Activated naive CD8-positive, alpha-beta T cell treated with anti-CD3 and anti-CD28 coated beads, Interleukin-2, amount 50 U/mL, for 24 hours (primary cell): ENCODE measurements at regions not wholly inside any gene's neighbourhood (a gene's known extent, or its start where the extent isn't known, plus 50 kb on each side); places are given as distances from the start of the nearest gene placed in this dataset.

Source experiments
- ATAC-seq: fragments of 150-1000 bp; cut with Tn5 transposase; one replicate; pipeline ENCODE4 v1.10.0; 2021
- DNase-seq: peaks from one replicate; pipeline ENCODE4 v3.0.0; 2021
- H3K27ac Mint-ChIP-seq: one replicate; pipeline ENCODE4 v1.8.0; 2021; ENCODE audit warnings: mild to moderate bottlenecking, mixed read lengths
- H3K27me3 Mint-ChIP-seq: one replicate; pipeline ENCODE4 v1.8.0; 2021; ENCODE audit warnings: mixed read lengths
- H3K36me3 Mint-ChIP-seq: one replicate; pipeline ENCODE4 v1.8.0; 2021; ENCODE audit warnings: low read depth, mixed read lengths
- H3K4me1 Mint-ChIP-seq: one replicate; pipeline ENCODE4 v1.8.0; 2021; ENCODE audit warnings: mixed read lengths
- H3K4me3 Mint-ChIP-seq: one replicate; pipeline ENCODE4 v1.8.0; 2021; ENCODE audit warnings: mild to moderate bottlenecking, moderate library complexity, mixed read lengths
- H3K9me3 Mint-ChIP-seq: one replicate; pipeline ENCODE4 v1.8.0; 2021; ENCODE audit warnings: mixed read lengths

GRCh38 chr15:93986400-93986984, 244.9 kb upstream of the MCTP2 start:
- no peak overlapping the region for H3K27ac Mint-ChIP-seq
- no peak for DNase-seq
- peaks cover 2% of the 10 kb centered on the region for H3K27me3 Mint-ChIP-seq
- ATAC-seq = no peak
- H3K9me3 Mint-ChIP-seq = no peaks in the 10 kb centered on the region
- H3K4me1 Mint-ChIP-seq = peaks cover 22% of the 10 kb centered on the region
- no peaks in the 10 kb centered on the region for H3K36me3 Mint-ChIP-seq
- no peak overlapping the region for H3K4me3 Mint-ChIP-seq

GRCh38 chr15:93985925-93986324, 245.4 kb upstream of the MCTP2 start:
- peaks cover 2% of the 10 kb centered on the region for H3K27me3 Mint-ChIP-seq
- H3K9me3 Mint-ChIP-seq = no peaks in the 10 kb centered on the region
- H3K27ac Mint-ChIP-seq = no peak overlapping the region
- no peak overlapping the region for H3K4me3 Mint-ChIP-seq
- ATAC-seq = no peak
- no peak for DNase-seq
- peaks cover 22% of the 10 kb centered on the region for H3K4me1 Mint-ChIP-seq
- no peaks in the 10 kb centered on the region for H3K36me3 Mint-ChIP-seq

- H3K36me3 Mint-ChIP-seq = no peaks in the 10 kb centered on the region
- H3K27me3 Mint-ChIP-seq = peaks cover 2% of the 10 kb centered on the region
- no peaks in the 10 kb centered on the region for H3K9me3 Mint-ChIP-seq
- ATAC-seq (no peak), DNase-seq (no peak)
- H3K27ac Mint-ChIP-seq = no peak overlapping the region
- no peak overlapping the region for H3K4me3 Mint-ChIP-seq
- H3K4me1 Mint-ChIP-seq = peaks cover 22% of the 10 kb centered on the region
Measured at GRCh38 chr15:93985176-93985575, 246.2 kb upstream of the MCTP2 start.

DNA sequence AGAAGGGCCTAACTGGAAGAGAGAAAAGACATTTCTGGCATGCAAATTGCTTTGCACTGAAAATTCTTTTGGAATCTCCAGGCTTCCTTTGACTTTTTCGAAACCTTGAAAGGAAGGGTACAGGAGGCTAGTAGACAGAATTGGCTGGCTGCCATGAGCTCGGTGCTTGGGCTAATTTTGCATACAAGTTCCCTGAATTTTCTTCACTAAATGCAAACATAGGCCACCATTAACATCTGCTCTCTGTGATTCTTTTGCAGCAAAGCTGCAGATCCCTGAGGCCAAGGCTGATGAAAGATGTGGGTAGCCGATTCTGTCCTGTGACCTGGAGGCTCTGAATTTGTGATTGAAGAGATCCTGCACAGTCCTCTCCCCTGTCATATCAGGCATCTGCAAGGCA, 247.8 kb upstream of the MCTP2 start:
- Mint-ChIP-seq H3K27ac (no peak overlapping the region), H3K27me3 (peaks cover 3% of the 10 kb centered on the region), H3K4me3 (no peak overlapping the region), H3K4me1 (peaks cover 22% of the 10 kb centered on the region), H3K9me3 (no peaks in the 10 kb centered on the region), H3K36me3 (no peaks in the 10 kb centered on the region)
- DNase-seq (no peak), ATAC-seq (no peak)

DNA sequence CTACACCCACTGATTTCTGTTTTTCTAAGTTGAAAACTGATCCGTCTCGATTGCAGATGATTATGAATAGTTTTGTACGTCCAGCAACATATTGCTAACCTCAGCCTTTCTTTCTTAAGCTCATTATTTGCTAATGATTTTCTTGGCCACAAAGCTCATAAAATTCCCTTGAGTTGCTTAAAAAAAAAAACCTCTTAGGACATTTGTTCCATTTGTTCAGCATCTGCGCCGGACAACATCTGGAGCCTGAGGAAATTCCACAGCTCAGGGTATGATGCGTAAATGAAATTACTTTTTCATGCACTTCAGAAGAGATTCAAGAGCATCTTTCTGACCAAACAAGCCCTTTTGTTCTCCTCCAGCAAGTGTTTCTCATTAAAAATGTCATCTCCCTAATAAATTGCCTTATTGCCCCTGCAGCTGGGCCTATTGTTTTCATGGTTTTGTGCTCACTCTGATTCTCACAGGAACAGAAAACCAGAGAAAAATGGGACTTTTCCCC, 249.1 kb upstream of the MCTP2 start:
- Mint-ChIP-seq H3K4me3 (no peak overlapping the region), H3K27ac (no peak overlapping the region), H3K4me1 (peaks cover 17% of the 10 kb centered on the region), H3K9me3 (no peaks in the 10 kb centered on the region), H3K27me3 (peaks cover 6% of the 10 kb centered on the region), H3K36me3 (no peaks in the 10 kb centered on the region)
- DNase-seq (no peak), ATAC-seq (no peak)

DNA sequence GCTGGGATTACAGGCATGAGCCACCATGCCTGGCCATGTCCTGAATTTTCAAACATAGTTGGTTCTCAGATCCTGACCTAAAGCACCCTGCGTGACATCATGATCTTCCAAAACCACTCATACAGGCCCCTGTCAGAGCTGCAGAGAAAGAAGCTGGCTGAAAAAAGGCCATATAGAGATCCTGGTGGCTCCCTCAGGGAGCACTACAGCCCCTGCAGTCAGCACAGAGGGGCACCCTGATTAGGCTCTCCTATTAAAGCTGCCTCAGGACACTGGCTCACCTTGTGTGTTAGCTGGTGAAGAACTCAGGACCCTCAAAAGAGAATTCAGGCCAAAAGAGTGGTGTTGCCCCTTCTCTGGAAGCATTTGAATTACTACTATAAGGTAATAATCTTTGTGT, 249.7 kb upstream of the MCTP2 start:
- Mint-ChIP-seq H3K27me3 (peaks cover 6% of the 10 kb centered on the region), H3K36me3 (no peaks in the 10 kb centered on the region), H3K4me3 (no peak overlapping the region), H3K27ac (no peak overlapping the region), H3K4me1 (peaks cover 13% of the 10 kb centered on the region), H3K9me3 (no peaks in the 10 kb centered on the region)
- ATAC-seq (no peak), DNase-seq (no peak)

DNA sequence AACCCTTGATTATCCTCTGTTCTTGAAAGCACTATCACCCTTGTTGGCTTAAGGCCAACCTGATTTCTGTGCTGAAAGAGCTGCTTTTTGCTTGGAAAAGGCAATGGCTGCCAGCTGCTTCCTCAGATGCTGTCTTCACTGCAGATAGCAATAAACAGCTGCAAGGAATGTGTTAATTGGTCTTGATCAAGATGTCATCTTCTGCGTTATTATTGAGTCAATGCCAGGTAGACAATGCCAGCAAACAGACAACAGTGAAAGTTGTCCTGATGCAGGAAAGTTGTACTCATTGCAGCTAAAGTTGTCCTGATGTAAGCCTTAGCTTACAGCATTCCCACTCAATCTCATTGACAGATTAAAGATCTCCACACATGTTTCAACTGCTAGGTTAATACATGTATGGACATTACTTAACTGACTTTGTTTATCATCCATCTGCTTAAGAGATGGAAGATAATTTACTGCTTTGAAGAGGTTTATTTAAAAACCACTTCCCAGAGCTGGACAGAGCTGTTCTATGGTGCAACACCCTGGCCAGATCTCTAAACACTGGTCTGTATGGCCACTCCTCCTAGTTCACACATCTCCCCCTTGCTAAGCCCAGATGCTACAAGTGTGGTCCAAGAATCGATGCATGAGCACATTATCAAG, 251.0 kb upstream of the MCTP2 start:
- DNase-seq (no peak), ATAC-seq (no peak)
- no peak overlapping the region for H3K27ac Mint-ChIP-seq
- H3K4me1 Mint-ChIP-seq = peaks cover 2% of the 10 kb centered on the region
- H3K27me3 Mint-ChIP-seq = peaks cover 6% of the 10 kb centered on the region
- no peaks in the 10 kb centered on the region for H3K9me3 Mint-ChIP-seq
- H3K36me3 Mint-ChIP-seq = no peaks in the 10 kb centered on the region
- H3K4me3 Mint-ChIP-seq = no peak overlapping the region

- Mint-ChIP-seq H3K36me3 (no peaks in the 10 kb centered on the region), H3K4me1 (no peaks in the 10 kb centered on the region), H3K9me3 (no peaks in the 10 kb centered on the region), H3K27me3 (peaks cover 10% of the 10 kb centered on the region), H3K4me3 (no peak overlapping the region), H3K27ac (no peak overlapping the region)
- DNase-seq (no peak), ATAC-seq (no peak)
Measured at GRCh38 chr15:93974804-93975481, 256.4 kb upstream of the MCTP2 start.

DNA sequence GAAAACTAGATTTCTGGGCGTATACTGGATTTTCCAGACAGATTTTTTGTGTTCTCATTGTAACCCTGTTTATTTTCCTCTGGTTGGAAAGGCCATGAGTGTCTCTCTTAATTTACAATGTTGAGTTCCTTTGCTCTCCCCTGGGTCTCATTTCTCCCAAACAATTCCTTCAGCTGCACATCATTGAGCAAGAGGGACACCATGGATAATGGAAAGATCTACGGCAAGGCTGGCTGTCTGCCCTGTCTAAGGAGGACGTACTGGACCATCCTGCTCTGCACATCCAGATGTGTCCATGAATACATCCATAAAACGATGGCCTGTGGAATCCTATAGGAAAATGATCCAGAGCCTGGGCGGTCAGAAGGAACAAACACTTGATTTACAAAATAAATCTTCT, 258.1 kb upstream of the MCTP2 start:
- no peaks in the 10 kb centered on the region for H3K4me1 Mint-ChIP-seq
- ATAC-seq = no peak
- H3K27ac Mint-ChIP-seq = no peak overlapping the region

DNA sequence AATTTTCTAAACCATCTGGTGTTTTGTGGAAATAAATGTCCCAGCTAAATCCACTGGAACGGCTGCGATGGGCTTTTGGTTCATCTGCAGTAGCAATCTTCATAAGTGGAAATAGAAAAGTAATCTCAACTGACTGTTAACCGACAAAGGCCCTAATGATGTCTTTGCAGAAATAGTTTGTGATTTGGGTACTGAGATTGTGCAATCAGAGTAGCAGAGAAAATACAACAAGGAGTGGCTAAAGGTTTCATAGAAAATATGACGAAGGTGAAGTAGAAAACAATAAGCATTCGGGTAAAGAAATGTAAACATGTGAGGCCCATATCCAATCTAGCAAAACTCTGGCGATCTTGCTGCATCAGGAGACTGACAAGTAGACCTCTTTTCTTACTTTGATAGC, 262.6 kb upstream of the MCTP2 start:
- Mint-ChIP-seq H3K36me3 (no peaks in the 10 kb centered on the region), H3K27me3 (peaks cover 6% of the 10 kb centered on the region), H3K27ac (no peak overlapping the region), H3K4me1 (no peaks in the 10 kb centered on the region), H3K4me3 (no peak overlapping the region), H3K9me3 (no peaks in the 10 kb centered on the region)
- no peak for DNase-seq
- no peak for ATAC-seq

More for the DNA sequence above, 258.1 kb upstream of the MCTP2 start:
- no peak for DNase-seq
- Mint-ChIP-seq H3K9me3 (no peaks in the 10 kb centered on the region), H3K27me3 (peaks cover 7% of the 10 kb centered on the region), H3K36me3 (no peaks in the 10 kb centered on the region), H3K4me3 (no peak overlapping the region)

DNA sequence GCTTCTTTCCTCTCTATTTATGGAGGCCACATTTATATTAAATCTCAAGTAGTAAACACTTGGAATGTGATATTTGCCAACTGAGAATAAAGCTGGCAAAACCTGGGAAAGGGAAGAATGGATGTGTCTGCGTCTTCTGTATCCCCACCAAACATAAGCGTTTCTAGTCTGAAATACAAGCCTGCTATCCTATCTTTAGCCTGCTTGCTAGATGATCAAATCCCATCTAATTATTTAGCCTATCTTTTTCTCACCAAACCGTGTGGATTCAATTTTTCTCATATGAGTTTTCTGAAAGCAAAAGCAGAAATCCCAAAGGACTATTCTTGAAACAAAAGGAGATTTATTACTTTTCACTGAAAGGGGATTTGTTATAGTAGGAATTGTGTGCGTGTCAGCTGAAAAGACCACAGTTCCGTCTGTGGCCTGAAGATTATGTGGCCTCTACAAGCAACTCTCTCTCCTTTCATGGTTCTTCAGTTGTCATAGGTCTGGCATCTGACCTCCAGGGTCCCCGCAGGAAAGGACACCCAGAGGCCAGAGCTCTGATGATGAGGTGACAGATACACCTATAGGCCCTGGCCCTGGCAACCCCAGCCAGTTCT, 266.0 kb upstream of the MCTP2 start:
- no peaks in the 10 kb centered on the region for H3K9me3 Mint-ChIP-seq
- no peaks in the 10 kb centered on the region for H3K36me3 Mint-ChIP-seq
- DNase-seq (no peak), ATAC-seq (no peak)
- no peaks in the 10 kb centered on the region for H3K4me1 Mint-ChIP-seq
- no peak overlapping the region for H3K27ac Mint-ChIP-seq
- H3K27me3 Mint-ChIP-seq = peaks cover 5% of the 10 kb centered on the region
- no peak overlapping the region for H3K4me3 Mint-ChIP-seq

DNA sequence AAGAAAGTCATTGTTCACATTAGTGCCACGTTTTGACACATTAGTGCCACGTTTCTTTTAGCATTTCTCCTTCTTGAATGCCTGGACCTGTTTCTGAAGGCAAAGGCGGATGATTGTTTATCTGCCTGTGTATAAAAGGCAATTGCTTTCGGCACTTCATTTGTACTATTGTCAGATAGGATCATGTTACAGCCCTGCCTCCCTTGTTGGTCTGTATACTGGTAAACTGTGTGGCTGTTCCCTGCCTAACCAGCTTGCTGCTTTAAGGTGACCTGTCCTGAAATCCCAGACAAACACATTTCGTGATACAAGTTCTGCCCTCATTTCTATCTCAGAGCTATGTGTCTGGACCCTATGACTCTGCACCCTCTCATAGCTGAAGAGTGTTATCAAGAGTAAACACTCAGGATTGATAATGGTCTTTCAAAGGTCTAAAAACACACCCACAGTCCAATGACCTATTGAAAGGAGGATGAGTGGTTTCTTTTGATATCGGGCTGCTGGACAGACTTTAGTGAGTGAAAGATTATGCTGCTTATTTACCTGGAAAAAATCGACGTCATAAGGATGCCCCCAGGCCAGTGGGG, 276.3 kb upstream of the MCTP2 start:
- H3K36me3 Mint-ChIP-seq = no peaks in the 10 kb centered on the region
- H3K4me1 Mint-ChIP-seq = no peaks in the 10 kb centered on the region
- DNase-seq = no peak
- H3K9me3 Mint-ChIP-seq = no peaks in the 10 kb centered on the region
- no peak overlapping the region for H3K4me3 Mint-ChIP-seq
- H3K27ac Mint-ChIP-seq = no peak overlapping the region
- peaks cover 2% of the 10 kb centered on the region for H3K27me3 Mint-ChIP-seq
- no peak for ATAC-seq

DNA sequence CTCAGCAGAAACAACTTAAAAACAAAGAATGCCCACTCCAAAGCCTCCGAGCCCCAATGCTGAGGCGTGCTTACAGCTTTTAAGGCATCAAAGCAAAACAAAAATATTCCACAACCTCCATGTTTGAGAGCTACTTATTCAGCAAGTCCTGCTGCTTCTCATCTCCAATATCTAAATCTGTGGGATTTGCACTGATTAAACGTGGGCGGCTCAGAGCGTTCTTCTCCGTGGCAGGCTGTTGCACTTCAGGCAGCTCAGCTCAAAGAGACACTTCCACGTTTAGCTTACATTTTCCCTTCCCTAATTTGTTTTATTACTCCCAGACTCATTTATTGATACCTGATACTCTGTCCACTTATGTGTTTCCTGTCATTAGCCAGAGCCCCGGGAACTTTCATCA, 282.6 kb upstream of the MCTP2 start:
- H3K36me3 Mint-ChIP-seq = no peaks in the 10 kb centered on the region
- H3K4me1 Mint-ChIP-seq = no peaks in the 10 kb centered on the region
- peaks cover 2% of the 10 kb centered on the region for H3K27me3 Mint-ChIP-seq
- H3K9me3 Mint-ChIP-seq = no peaks in the 10 kb centered on the region
- H3K4me3 Mint-ChIP-seq = no peak overlapping the region
- DNase-seq (no peak), ATAC-seq (no peak)
- no peak overlapping the region for H3K27ac Mint-ChIP-seq

DNA sequence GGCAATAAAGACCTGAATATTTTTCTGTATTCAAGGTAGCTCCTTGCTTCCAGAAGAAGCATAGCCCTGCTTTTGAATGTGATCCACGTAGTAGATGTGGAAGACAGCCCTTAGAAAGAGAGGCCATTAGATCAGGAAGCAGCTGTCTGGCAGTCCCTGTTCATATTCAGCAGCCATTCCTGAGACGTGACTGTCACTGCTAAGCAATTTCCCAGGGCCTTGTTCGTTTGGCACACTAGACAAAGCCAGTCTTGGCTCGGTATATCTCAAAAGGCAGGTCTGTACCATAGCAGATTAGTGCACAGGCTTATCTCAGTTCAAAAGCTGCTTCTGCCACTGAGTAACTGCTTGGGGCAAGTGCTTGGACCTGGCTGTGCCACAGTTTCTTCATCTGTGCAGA, 287.8 kb upstream of the MCTP2 start:
- no peak for DNase-seq
- no peaks in the 10 kb centered on the region for H3K9me3 Mint-ChIP-seq
- H3K36me3 Mint-ChIP-seq = no peaks in the 10 kb centered on the region
- H3K4me3 Mint-ChIP-seq = no peak overlapping the region
- no peak for ATAC-seq
- H3K4me1 Mint-ChIP-seq = no peaks in the 10 kb centered on the region
- H3K27ac Mint-ChIP-seq = no peak overlapping the region
- no peaks in the 10 kb centered on the region for H3K27me3 Mint-ChIP-seq

- no peak overlapping the region for H3K27ac Mint-ChIP-seq
- DNase-seq (no peak), ATAC-seq (no peak)
- H3K9me3 Mint-ChIP-seq = no peaks in the 10 kb centered on the region
- no peaks in the 10 kb centered on the region for H3K36me3 Mint-ChIP-seq
- no peaks in the 10 kb centered on the region for H3K27me3 Mint-ChIP-seq
- H3K4me1 Mint-ChIP-seq = no peaks in the 10 kb centered on the region
- H3K4me3 Mint-ChIP-seq = no peak overlapping the region
Measured at GRCh38 chr15:93942269-93942694, 289.1 kb upstream of the MCTP2 start.
